ENCODE measurements at regions not wholly inside any gene's neighbourhood (a gene's known extent, or its start where the extent isn't known, plus 50 kb on each side); places are given as distances from the start of the nearest gene placed in this dataset.

DNA sequence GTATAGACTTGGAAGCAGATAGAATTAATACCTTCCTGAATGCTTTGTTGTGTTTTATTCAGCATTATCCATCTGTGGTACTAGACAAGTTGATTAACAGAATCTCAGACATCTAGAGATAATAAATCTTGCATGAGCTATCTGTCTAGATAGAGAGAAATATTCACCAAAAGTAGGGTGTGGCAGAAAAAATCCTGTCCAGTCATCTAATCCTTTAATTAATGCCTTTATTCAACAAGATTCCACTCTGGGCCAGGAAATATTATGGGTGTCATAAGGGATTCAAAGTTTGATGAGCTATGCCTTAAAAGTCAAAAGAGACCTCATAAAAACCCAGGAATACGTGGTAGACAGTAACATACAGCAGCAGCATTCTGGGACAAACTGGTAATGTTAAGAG is 601.2 kb downstream of the LMO4 start:
- H3K4me3 Mint-ChIP-seq, result no peak overlapping the region
- H3K27ac ChIP-seq (ENCODE audit: low read depth, low read length), result no peak overlapping the region
- H3K27me3 ChIP-seq (ENCODE audit: control insufficient read depth, insufficient read depth, low read length, poor library complexity, severe bottlenecking), result no peaks in the 10 kb centered on the region
- no peak for DNase-seq
- H3K9ac ChIP-seq (ENCODE audit: extremely low read depth, low read length, poor library complexity, severe bottlenecking), result no peak overlapping the region
- no peak overlapping the region for H3K4me3 ChIP-seq (ENCODE audit: low read length)
- H3K4me1 ChIP-seq (ENCODE audit: control insufficient read depth, insufficient read depth, low read length), result no peaks in the 10 kb centered on the region
- TF ChIP-seq, protein P1, sequence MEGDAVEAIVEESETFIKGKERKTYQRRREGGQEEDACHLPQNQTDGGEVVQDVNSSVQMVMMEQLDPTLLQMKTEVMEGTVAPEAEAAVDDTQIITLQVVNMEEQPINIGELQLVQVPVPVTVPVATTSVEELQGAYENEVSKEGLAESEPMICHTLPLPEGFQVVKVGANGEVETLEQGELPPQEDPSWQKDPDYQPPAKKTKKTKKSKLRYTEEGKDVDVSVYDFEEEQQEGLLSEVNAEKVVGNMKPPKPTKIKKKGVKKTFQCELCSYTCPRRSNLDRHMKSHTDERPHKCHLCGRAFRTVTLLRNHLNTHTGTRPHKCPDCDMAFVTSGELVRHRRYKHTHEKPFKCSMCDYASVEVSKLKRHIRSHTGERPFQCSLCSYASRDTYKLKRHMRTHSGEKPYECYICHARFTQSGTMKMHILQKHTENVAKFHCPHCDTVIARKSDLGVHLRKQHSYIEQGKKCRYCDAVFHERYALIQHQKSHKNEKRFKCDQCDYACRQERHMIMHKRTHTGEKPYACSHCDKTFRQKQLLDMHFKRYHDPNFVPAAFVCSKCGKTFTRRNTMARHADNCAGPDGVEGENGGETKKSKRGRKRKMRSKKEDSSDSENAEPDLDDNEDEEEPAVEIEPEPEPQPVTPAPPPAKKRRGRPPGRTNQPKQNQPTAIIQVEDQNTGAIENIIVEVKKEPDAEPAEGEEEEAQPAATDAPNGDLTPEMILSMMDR (conservative IDR thresholded peaks at IDR 0.05), result no peak
- peaks cover 10% of the 10 kb centered on the region for H3K9me3 ChIP-seq (ENCODE audit: control insufficient read depth, low read length)
- H3K27ac Mint-ChIP-seq, result no peak overlapping the region
- H3K27me3 Mint-ChIP-seq (ENCODE audit: insufficient read depth), result no peaks in the 10 kb centered on the region
- no peaks in the 10 kb centered on the region for H3K36me3 Mint-ChIP-seq (ENCODE audit: low read depth)
- H3K9me3 Mint-ChIP-seq, result peaks cover 18% of the 10 kb centered on the region
- WGBS, 2 experiments (ENCODE audit: insufficient coverage in 1 of 2, insufficient read length in 1 of 2), result 91 to 100% methylated on average over 1 of the region's 1 CpG
- H3K36me3 ChIP-seq (ENCODE audit: control insufficient read depth, insufficient read depth, low read length), result no peaks in the 10 kb centered on the region
- H3K4me1 Mint-ChIP-seq, result peaks cover 15% of the 10 kb centered on the region

GRCh38 chr1:87930796-87931195 is 602.1 kb downstream of the LMO4 start:
- Mint-ChIP-seq H3K9me3 (peaks cover 18% of the 10 kb centered on the region), H3K36me3 (ENCODE audit: low read depth) (no peaks in the 10 kb centered on the region), H3K4me1 (peaks cover 15% of the 10 kb centered on the region), H3K27ac (no peak overlapping the region), H3K4me3 (no peak overlapping the region), H3K27me3 (ENCODE audit: insufficient read depth) (no peaks in the 10 kb centered on the region)
- 88 to 93% methylated on average over 1 of the region's 1 CpG for WGBS, 2 experiments (ENCODE audit: insufficient coverage in 1 of 2, insufficient read length in 1 of 2)
- Histone ChIP-seq H3K4me1 (ENCODE audit: control insufficient read depth, insufficient read depth, low read length) (no peaks in the 10 kb centered on the region), H3K27ac (ENCODE audit: low read depth, low read length) (no peak overlapping the region), H3K4me3 (ENCODE audit: low read length) (no peak overlapping the region), H3K36me3 (ENCODE audit: control insufficient read depth, insufficient read depth, low read length) (no peaks in the 10 kb centered on the region), H3K9me3 (ENCODE audit: control insufficient read depth, low read length) (peaks cover 10% of the 10 kb centered on the region), H3K27me3 (ENCODE audit: control insufficient read depth, insufficient read depth, low read length, poor library complexity, severe bottlenecking) (no peaks in the 10 kb centered on the region), H3K9ac (ENCODE audit: extremely low read depth, low read length, poor library complexity, severe bottlenecking) (no peak overlapping the region)
- TF ChIP-seq, protein P1 (conservative IDR thresholded peaks at IDR 0.05), result no peak
- DNase-seq, result no peak

DNA sequence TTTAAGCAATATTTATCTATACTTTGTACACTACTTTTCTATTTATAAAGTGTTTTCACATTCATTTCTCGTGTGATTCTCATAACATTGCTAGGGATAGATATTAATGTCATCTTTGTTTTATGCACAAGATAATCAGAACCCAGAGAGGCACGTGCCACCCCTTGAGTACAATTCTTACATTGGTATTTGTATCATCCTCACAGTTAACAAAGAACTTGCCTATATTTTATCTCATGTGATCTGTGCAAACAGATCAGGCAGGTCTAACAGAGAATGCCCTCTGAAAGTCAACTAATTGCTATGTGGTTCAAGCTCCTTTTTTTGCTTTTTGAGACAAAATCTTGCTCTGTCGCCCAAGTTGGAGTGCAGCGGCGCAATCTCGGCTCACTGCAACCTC is 604.5 kb downstream of the LMO4 start:
- Mint-ChIP-seq H3K36me3 (ENCODE audit: low read depth) (no peaks in the 10 kb centered on the region), H3K4me3 (no peak overlapping the region), H3K27ac (no peak overlapping the region), H3K4me1 (peaks cover 2% of the 10 kb centered on the region), H3K9me3 (peaks cover 18% of the 10 kb centered on the region), H3K27me3 (ENCODE audit: insufficient read depth) (no peaks in the 10 kb centered on the region)
- Histone ChIP-seq H3K4me3 (ENCODE audit: low read length) (no peak overlapping the region), H3K9ac (ENCODE audit: extremely low read depth, low read length, poor library complexity, severe bottlenecking) (no peak overlapping the region), H3K27me3 (ENCODE audit: control insufficient read depth, insufficient read depth, low read length, poor library complexity, severe bottlenecking) (no peaks in the 10 kb centered on the region), H3K27ac (ENCODE audit: low read depth, low read length) (no peak overlapping the region), H3K36me3 (ENCODE audit: control insufficient read depth, insufficient read depth, low read length) (no peaks in the 10 kb centered on the region), H3K9me3 (ENCODE audit: control insufficient read depth, low read length) (peaks cover 10% of the 10 kb centered on the region), H3K4me1 (ENCODE audit: control insufficient read depth, insufficient read depth, low read length) (no peaks in the 10 kb centered on the region)
- no peak for DNase-seq
- TF ChIP-seq, protein P1 (conservative IDR thresholded peaks at IDR 0.05), result no peak
- 76 to 91% methylated on average over 3 to 6 of the region's 6 CpGs for WGBS, 2 experiments (ENCODE audit: insufficient coverage in 1 of 2, insufficient read length in 1 of 2)
